T-helper 1 cell treated with Interleukin-12 subunit alpha and Interleukin-12 subunit beta and Interleukin-4 antibody, amounts not matched to agents 30 μg/mL and 1 μg/mL, for 36 hours (primary cell): ENCODE measurements at regions not wholly inside any gene's neighbourhood (a gene's known extent, or its start where the extent isn't known, plus 50 kb on each side); places are given as distances from the start of the nearest gene placed in this dataset.
"Not testable (repeated sequence)": the region's sequence is repeated elsewhere in the genome, so short reads cannot be mapped to it uniquely, and the experiment has no call there.

Source experiments
- H3K27ac Mint-ChIP-seq: one replicate; pipeline ENCODE4 v1.8.0; 2021; ENCODE audit warnings: mild to moderate bottlenecking, mixed read lengths
- H3K27me3 Mint-ChIP-seq: one replicate; pipeline ENCODE4 v1.8.0; 2021; ENCODE audit warnings: low read depth, mixed read lengths
- H3K36me3 Mint-ChIP-seq: one replicate; pipeline ENCODE4 v1.8.0; 2021; ENCODE audit warnings: low read depth, mixed read lengths
- H3K4me1 Mint-ChIP-seq: one replicate; pipeline ENCODE4 v1.8.0; 2021; ENCODE audit warnings: low read depth, mixed read lengths
- H3K4me3 Mint-ChIP-seq: one replicate; pipeline ENCODE4 v1.8.0; 2021; ENCODE audit warnings: mild to moderate bottlenecking, moderate library complexity, mixed read lengths
- H3K9me3 Mint-ChIP-seq: one replicate; pipeline ENCODE4 v1.8.0; 2021; ENCODE audit warnings: mixed read lengths

GRCh38 chr10:23980094-23980493 is 228.8 kb upstream of the KIAA1217 start:
- Mint-ChIP-seq H3K4me3 (no peak overlapping the region), H3K4me1 (no peaks in the 10 kb centered on the region), H3K27me3 (no peaks in the 10 kb centered on the region), H3K27ac (no peak overlapping the region), H3K36me3 (no peaks in the 10 kb centered on the region), H3K9me3 (peaks cover 10% of the 10 kb centered on the region)

GRCh38 chr10:23981520-23982309 is 227.2 kb upstream of the KIAA1217 start:
- no peak overlapping the region for H3K27ac Mint-ChIP-seq
- H3K27me3 Mint-ChIP-seq: no peaks in the 10 kb centered on the region
- no peak overlapping the region for H3K4me3 Mint-ChIP-seq
- no peaks in the 10 kb centered on the region for H3K4me1 Mint-ChIP-seq
- no peaks in the 10 kb centered on the region for H3K36me3 Mint-ChIP-seq
- peaks cover 10% of the 10 kb centered on the region for H3K9me3 Mint-ChIP-seq

GRCh38 chr10:23984405-23984804 is 224.5 kb upstream of the KIAA1217 start:
- not testable (repeated sequence) for H3K36me3 Mint-ChIP-seq, H3K27ac Mint-ChIP-seq, H3K4me1 Mint-ChIP-seq, H3K9me3 Mint-ChIP-seq, H3K27me3 Mint-ChIP-seq, H3K4me3 Mint-ChIP-seq

GRCh38 chr10:23988006-23988405 is 220.9 kb upstream of the KIAA1217 start:
- no peak overlapping the region for H3K4me3 Mint-ChIP-seq
- no peaks in the 10 kb centered on the region for H3K4me1 Mint-ChIP-seq
- H3K36me3 Mint-ChIP-seq: no peaks in the 10 kb centered on the region
- no peaks in the 10 kb centered on the region for H3K27me3 Mint-ChIP-seq
- peaks cover 8% of the 10 kb centered on the region for H3K9me3 Mint-ChIP-seq
- no peak overlapping the region for H3K27ac Mint-ChIP-seq

GRCh38 chr10:23994459-23995046 is 214.4 kb upstream of the KIAA1217 start:
- H3K4me1 Mint-ChIP-seq: no peaks in the 10 kb centered on the region
- no peak overlapping the region for H3K27ac Mint-ChIP-seq
- H3K9me3 Mint-ChIP-seq: no peaks in the 10 kb centered on the region
- no peaks in the 10 kb centered on the region for H3K27me3 Mint-ChIP-seq
- no peak overlapping the region for H3K4me3 Mint-ChIP-seq
- H3K36me3 Mint-ChIP-seq: no peaks in the 10 kb centered on the region

- H3K36me3 Mint-ChIP-seq: no peaks in the 10 kb centered on the region
- no peaks in the 10 kb centered on the region for H3K27me3 Mint-ChIP-seq
- no peaks in the 10 kb centered on the region for H3K4me1 Mint-ChIP-seq
- H3K27ac Mint-ChIP-seq: no peak overlapping the region
- H3K9me3 Mint-ChIP-seq: no peaks in the 10 kb centered on the region
- no peak overlapping the region for H3K4me3 Mint-ChIP-seq
Measured at GRCh38 chr10:23999445-23999844, 209.5 kb upstream of the KIAA1217 start.

- H3K4me3 Mint-ChIP-seq: no peak overlapping the region
- H3K9me3 Mint-ChIP-seq: no peaks in the 10 kb centered on the region
- H3K27ac Mint-ChIP-seq: no peak overlapping the region
- no peaks in the 10 kb centered on the region for H3K4me1 Mint-ChIP-seq
- no peaks in the 10 kb centered on the region for H3K36me3 Mint-ChIP-seq
- no peaks in the 10 kb centered on the region for H3K27me3 Mint-ChIP-seq
Measured at GRCh38 chr10:24000271-24000813, 208.6 kb upstream of the KIAA1217 start.

GRCh38 chr10:24006741-24007140 is 202.2 kb upstream of the KIAA1217 start:
- Mint-ChIP-seq H3K36me3 (no peaks in the 10 kb centered on the region), H3K27ac (no peak overlapping the region), H3K9me3 (no peaks in the 10 kb centered on the region), H3K27me3 (no peaks in the 10 kb centered on the region), H3K4me3 (no peak overlapping the region), H3K4me1 (no peaks in the 10 kb centered on the region)

- H3K36me3 Mint-ChIP-seq: no peaks in the 10 kb centered on the region
- H3K27ac Mint-ChIP-seq: no peak overlapping the region
- no peaks in the 10 kb centered on the region for H3K4me1 Mint-ChIP-seq
- H3K27me3 Mint-ChIP-seq: no peaks in the 10 kb centered on the region
- H3K4me3 Mint-ChIP-seq: no peak overlapping the region
- no peaks in the 10 kb centered on the region for H3K9me3 Mint-ChIP-seq
Measured at GRCh38 chr10:24007359-24007758, 201.6 kb upstream of the KIAA1217 start.

- Mint-ChIP-seq H3K27ac (no peak overlapping the region), H3K4me1 (no peaks in the 10 kb centered on the region), H3K9me3 (no peaks in the 10 kb centered on the region), H3K4me3 (no peak overlapping the region), H3K27me3 (peaks cover under 1% of the 10 kb centered on the region), H3K36me3 (no peaks in the 10 kb centered on the region)
Measured at GRCh38 chr10:24008164-24009091, 200.5 kb upstream of the KIAA1217 start.

- no peak overlapping the region for H3K4me3 Mint-ChIP-seq
- no peak overlapping the region for H3K27ac Mint-ChIP-seq
- H3K4me1 Mint-ChIP-seq: no peaks in the 10 kb centered on the region
- no peaks in the 10 kb centered on the region for H3K36me3 Mint-ChIP-seq
- no peaks in the 10 kb centered on the region for H3K9me3 Mint-ChIP-seq
- H3K27me3 Mint-ChIP-seq: peaks cover 3% of the 10 kb centered on the region
Measured at GRCh38 chr10:24009115-24009514, 199.8 kb upstream of the KIAA1217 start.

GRCh38 chr10:24009736-24010135 is 199.2 kb upstream of the KIAA1217 start:
- Mint-ChIP-seq H3K4me3 (no peak overlapping the region), H3K36me3 (no peaks in the 10 kb centered on the region), H3K27ac (no peak overlapping the region), H3K4me1 (no peaks in the 10 kb centered on the region), H3K9me3 (no peaks in the 10 kb centered on the region), H3K27me3 (peaks cover 3% of the 10 kb centered on the region)

- H3K27ac Mint-ChIP-seq: no peak overlapping the region
Measured at GRCh38 chr10:24010436-24010970, 198.4 kb upstream of the KIAA1217 start.

GRCh38 chr10:24012249-24012803 is 196.6 kb upstream of the KIAA1217 start:
- Mint-ChIP-seq H3K27me3 (peaks cover 3% of the 10 kb centered on the region), H3K9me3 (no peaks in the 10 kb centered on the region), H3K36me3 (no peaks in the 10 kb centered on the region), H3K4me1 (no peaks in the 10 kb centered on the region), H3K4me3 (no peak overlapping the region), H3K27ac (no peak overlapping the region)

More at GRCh38 chr10:24010436-24010970, 198.4 kb upstream of the KIAA1217 start:
- Mint-ChIP-seq H3K9me3 (no peaks in the 10 kb centered on the region), H3K4me3 (no peak overlapping the region), H3K4me1 (no peaks in the 10 kb centered on the region), H3K27me3 (peaks cover 3% of the 10 kb centered on the region), H3K36me3 (no peaks in the 10 kb centered on the region)
